Nephron progenitor cell (in vitro differentiated cells): ENCODE measurements at regions not wholly inside any gene's neighbourhood (a gene's known extent, or its start where the extent isn't known, plus 50 kb on each side); places are given as distances from the start of the nearest gene placed in this dataset.

Experiments used
- DNase-seq: peaks from one replicate; pipeline ENCODE4 v3.0.0; 2021
- H3K27ac Mint-ChIP-seq: 2 replicates; pipeline ENCODE4 v1.8.0; 2021; ENCODE audit warnings: mild to moderate bottlenecking, moderate library complexity, mixed read lengths
- H3K27me3 Mint-ChIP-seq: 2 replicates; pipeline ENCODE4 v1.8.0; 2021; ENCODE audit warnings: mild to moderate bottlenecking, low read depth, mixed read lengths; ENCODE audit not compliant: poor library complexity
- H3K36me3 Mint-ChIP-seq: 2 replicates; pipeline ENCODE4 v1.8.0; 2021; ENCODE audit warnings: low read depth, mixed read lengths
- H3K4me1 Mint-ChIP-seq: 2 replicates; pipeline ENCODE4 v1.8.0; 2021; ENCODE audit warnings: mixed read lengths
- H3K4me3 Mint-ChIP-seq: 2 replicates; pipeline ENCODE4 v1.8.0; 2021; ENCODE audit warnings: mild to moderate bottlenecking, moderate library complexity, mixed read lengths
- H3K9me3 Mint-ChIP-seq: 2 replicates; pipeline ENCODE4 v1.8.0; 2021; ENCODE audit warnings: mild to moderate bottlenecking, moderate library complexity, mixed read lengths
- TF ChIP-seq, protein P1 (sequence below): fragments of 200-600 bp; sonication (generic); IDR thresholded peaks from 2 replicates; pipeline ENCODE4 v1.5.0; 2021; ENCODE audit warnings: antibody characterized with exemption

DNA sequence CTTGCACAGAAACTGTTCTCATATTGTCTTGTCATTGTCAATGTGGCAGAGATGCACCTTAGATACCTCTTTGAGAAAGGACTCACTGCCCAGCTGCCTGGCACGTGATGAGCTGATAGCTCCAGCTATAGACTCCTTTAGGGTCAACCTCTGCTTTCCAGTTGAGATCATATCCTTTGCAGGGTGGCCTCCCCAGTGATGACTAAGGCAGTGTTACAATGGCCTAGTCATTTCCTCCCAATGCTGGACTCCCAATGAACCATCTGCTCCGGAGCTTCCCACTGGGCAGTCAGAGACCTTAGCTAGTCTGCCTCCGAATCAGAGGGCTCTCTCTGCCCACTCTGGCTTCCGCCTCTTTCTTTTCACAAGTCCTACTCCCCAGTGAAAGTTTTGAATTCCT, 79.5 kb downstream of the CHRD start:
- Mint-ChIP-seq H3K27ac (no peak overlapping the region), H3K9me3 (peaks cover 25% of the 10 kb centered on the region), H3K36me3 (no peaks in the 10 kb centered on the region), H3K4me1 (no peaks in the 10 kb centered on the region), H3K27me3 (peaks cover 17% of the 10 kb centered on the region), H3K4me3 (no peak overlapping the region)
- no peak for DNase-seq
- TF ChIP-seq, protein P1, sequence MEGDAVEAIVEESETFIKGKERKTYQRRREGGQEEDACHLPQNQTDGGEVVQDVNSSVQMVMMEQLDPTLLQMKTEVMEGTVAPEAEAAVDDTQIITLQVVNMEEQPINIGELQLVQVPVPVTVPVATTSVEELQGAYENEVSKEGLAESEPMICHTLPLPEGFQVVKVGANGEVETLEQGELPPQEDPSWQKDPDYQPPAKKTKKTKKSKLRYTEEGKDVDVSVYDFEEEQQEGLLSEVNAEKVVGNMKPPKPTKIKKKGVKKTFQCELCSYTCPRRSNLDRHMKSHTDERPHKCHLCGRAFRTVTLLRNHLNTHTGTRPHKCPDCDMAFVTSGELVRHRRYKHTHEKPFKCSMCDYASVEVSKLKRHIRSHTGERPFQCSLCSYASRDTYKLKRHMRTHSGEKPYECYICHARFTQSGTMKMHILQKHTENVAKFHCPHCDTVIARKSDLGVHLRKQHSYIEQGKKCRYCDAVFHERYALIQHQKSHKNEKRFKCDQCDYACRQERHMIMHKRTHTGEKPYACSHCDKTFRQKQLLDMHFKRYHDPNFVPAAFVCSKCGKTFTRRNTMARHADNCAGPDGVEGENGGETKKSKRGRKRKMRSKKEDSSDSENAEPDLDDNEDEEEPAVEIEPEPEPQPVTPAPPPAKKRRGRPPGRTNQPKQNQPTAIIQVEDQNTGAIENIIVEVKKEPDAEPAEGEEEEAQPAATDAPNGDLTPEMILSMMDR = no peak

DNA sequence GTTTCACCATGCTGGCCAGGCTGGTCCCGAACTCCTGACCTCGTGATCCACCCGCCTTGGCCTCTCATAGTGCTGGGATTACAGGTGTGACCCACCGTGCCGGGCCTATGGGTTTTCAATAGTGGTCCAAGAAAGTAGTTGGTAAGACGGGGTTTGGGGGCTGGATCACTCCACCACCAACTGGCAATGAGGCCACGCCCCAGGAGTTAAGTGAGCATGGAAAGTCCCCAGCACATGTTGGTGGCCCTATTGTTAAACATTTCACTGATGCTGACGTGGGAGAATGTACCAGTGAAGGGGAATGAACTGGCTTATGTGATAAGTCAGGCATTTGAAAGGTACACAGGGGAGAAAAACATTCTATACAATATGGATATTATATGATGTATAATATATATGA, 80.4 kb downstream of the CHRD start:
- DNase-seq = no peak
- Mint-ChIP-seq H3K27ac (no peak overlapping the region), H3K27me3 (peaks cover 24% of the 10 kb centered on the region), H3K9me3 (peaks cover 28% of the 10 kb centered on the region), H3K4me3 (no peak overlapping the region), H3K36me3 (no peaks in the 10 kb centered on the region), H3K4me1 (no peaks in the 10 kb centered on the region)
- TF ChIP-seq, protein P1 = no peak

DNA sequence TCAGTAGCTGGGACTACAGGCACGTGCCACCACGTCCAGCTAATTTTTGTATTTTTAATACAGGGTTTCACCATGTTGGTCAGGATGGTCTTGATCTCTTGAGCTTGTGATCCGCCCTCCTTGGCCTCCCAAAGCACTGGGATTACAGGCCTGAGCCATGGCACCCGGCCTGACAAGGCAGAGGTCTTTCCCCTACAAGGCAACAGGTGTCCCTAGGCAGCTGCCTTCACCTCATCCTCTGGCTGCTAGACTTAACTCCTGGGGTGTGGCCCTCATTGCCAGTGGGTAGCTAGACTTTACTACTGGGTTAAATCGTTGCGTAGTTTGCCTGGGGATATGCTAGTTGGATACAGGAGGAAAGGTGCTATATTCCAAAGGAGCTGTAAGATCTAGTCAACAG, 81.4 kb downstream of the CHRD start:
- Mint-ChIP-seq H3K4me3 (no peak overlapping the region), H3K4me1 (no peaks in the 10 kb centered on the region), H3K36me3 (no peaks in the 10 kb centered on the region), H3K27ac (no peak overlapping the region), H3K9me3 (peaks cover 28% of the 10 kb centered on the region), H3K27me3 (peaks cover 16% of the 10 kb centered on the region)
- no peak for DNase-seq
- TF ChIP-seq, protein P1 = no peak

DNA sequence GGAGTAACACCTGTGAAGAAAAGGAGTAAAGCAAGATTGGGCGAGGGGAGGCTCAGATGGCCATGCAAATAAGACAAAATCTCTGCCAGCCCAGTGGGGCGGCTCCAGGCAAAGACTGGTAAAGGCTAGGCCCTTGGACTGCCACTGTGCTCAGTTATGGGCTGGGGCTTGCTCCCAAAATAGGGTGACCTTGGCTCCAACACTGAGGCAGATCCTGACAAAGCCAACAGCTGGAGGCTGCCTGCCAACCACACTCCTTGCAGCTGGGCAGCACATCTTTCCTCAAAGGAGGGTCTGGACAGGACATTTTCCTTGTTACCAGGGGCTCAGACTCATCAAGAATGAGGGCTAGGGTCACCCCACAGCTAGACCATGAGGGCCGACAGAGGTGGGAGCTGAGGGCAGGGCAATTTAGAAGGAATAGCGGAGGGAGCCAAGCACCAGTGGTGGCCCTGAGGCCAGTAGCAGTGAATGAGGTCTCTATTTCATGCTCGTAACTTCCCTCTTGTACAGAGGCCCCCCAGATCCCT, 86.1 kb downstream of the CHRD start:
- TF ChIP-seq, protein P1 = no peak
- Mint-ChIP-seq H3K27me3 (peaks cover 18% of the 10 kb centered on the region), H3K4me1 (no peaks in the 10 kb centered on the region), H3K9me3 (peaks cover 3% of the 10 kb centered on the region), H3K27ac (no peak overlapping the region), H3K4me3 (no peak overlapping the region), H3K36me3 (no peaks in the 10 kb centered on the region)
- no peak for DNase-seq

DNA sequence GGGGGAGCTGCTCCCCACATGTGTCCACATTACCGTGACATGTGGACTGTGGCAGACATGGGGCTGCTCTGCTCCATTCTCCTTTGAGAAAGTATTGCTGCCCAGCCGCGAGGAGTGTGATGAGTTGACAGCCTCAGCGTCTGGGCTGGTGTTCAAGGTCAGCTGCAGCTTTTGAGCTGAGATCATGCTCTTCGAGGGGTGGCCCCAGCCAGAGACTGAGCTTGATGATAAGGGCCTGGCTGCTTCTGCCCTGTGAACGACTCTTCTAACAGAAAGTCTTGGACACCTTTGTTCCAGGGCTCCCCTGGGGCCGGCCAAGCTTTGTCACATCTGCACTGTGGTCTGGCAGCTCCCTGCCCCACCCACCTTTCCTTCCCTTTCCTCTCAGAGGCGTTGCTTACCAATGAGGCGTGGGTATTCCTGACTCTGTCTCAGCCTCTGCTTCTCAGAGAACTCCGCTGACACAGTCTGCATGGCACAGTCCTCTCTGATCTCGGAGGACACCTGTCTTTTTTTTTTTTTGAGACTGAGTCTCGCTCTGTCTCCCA, 86.6 kb downstream of the CHRD start:
- no peak overlapping the region for H3K27ac Mint-ChIP-seq
- no peak overlapping the region for H3K4me3 Mint-ChIP-seq
- peaks cover 24% of the 10 kb centered on the region for H3K27me3 Mint-ChIP-seq
- peaks cover 3% of the 10 kb centered on the region for H3K9me3 Mint-ChIP-seq
- TF ChIP-seq, protein P1 = no peak
- H3K36me3 Mint-ChIP-seq = no peaks in the 10 kb centered on the region
- no peaks in the 10 kb centered on the region for H3K4me1 Mint-ChIP-seq
- DNase-seq = peak; percentile 14

DNA sequence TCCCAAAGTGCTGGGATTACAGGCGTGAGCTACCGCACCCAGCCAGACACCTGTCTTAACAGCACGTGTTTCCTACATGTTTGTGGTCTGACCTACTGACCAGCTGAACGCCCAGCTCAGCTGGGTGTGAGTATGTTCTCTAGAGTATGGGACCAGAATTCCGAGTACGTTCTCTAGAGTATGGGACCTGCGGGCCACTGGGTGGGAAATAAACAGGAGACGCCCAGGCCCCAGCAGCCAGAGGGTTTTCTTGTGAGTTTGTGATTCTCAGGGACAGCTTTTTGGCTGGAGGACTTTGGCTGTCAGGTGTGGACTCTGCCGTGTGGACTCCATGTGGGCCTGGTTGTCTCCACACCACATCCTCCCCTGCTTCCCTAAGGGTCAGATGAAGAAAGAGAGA, 87.3 kb downstream of the CHRD start:
- Mint-ChIP-seq H3K9me3 (peaks cover 3% of the 10 kb centered on the region), H3K27ac (no peak overlapping the region), H3K27me3 (peaks cover 25% of the 10 kb centered on the region), H3K36me3 (no peaks in the 10 kb centered on the region), H3K4me3 (no peak overlapping the region), H3K4me1 (no peaks in the 10 kb centered on the region)
- DNase-seq = no peak
- TF ChIP-seq, protein P1 = no peak
